HepG2 (cell line): ENCODE measurements at regions not wholly inside any gene's neighbourhood (a gene's known extent, or its start where the extent isn't known, plus 50 kb on each side); places are given as distances from the start of the nearest gene placed in this dataset.

Experiments
- ATAC-seq: fragments of 200-7000 bp; cut with Tn5 transposase; 3 replicates; pipeline ENCODE4 v1.9.1; 2020; ENCODE audit warnings: mild to moderate bottlenecking, moderate library complexity
- BruUV-seq: library from RNA; stranded (reverse); fragments of 400-500 nt; replicated peaks from 2 replicates; lab custom pipeline; 2021; lab: Mats Ljungman, UMichigan
- CTCF ChIA-PET: fragments of 300-600 bp; formaldehyde crosslinking; extraction: SDS; loops from one replicate; lab custom pipeline; 2021; ENCODE audit warnings: low total read pairs, inconsistent platforms, low intra/inter-chr PET ratio; lab: Yijun Ruan, JAX
- POLR2A ChIA-PET: fragments of 350-600 bp; sonication (Branson Sonifier 250); formaldehyde crosslinking; loops from one replicate; lab custom pipeline; 2020; ENCODE audit warnings: antibody characterized with exemption, inconsistent platforms; lab: Yijun Ruan, JAX
- DNase-seq: peaks from one replicate; pipeline ENCODE4 v3.0.0-alpha.2; 2015; ENCODE audit warnings: low spot score
- FAIRE-seq: peaks from 3 replicates; lab custom pipeline; 2011; peaks lifted over from hg19 to GRCh38; lab: Jason Lieb, UNC
- H2AFZ ChIP-seq: one replicate; pipeline ENCODE4 v1.6.1; 2011; ENCODE audit warnings: low read length, inconsistent platforms
- H3K27ac ChIP-seq: fragments of 300-600 bp; 3 replicates; pipeline ENCODE4 v1.8.0; 2011; ENCODE audit warnings: mixed run types, mild to moderate bottlenecking, mixed read lengths, low read length, inconsistent platforms; ENCODE audit not compliant: insufficient read depth; ENCODE audit errors: extremely low read length
- H3K27me3 ChIP-seq, 2 experiments: fragments of 200-600 bp in 1 of 2; 2 replicates in 1 of 2; 3 replicates in 1 of 2; pipeline versions ENCODE4 v1.6.0 to v1.8.0; 2011; ENCODE audit warnings: low read length in 2 of 2, mild to moderate bottlenecking in 2 of 2, moderate library complexity in 2 of 2, inconsistent platforms in 1 of 2; ENCODE audit not compliant: insufficient read depth in 2 of 2, control insufficient read depth in 1 of 2
- H3K36me3 ChIP-seq, 2 experiments: fragments of 200-600 bp in 1 of 2; replicated peaks in 1 of 2; 2 replicates in 1 of 2; 3 replicates in 1 of 2; pipeline versions ENCODE4 v1.5.1 to v1.8.0; 2011; ENCODE audit warnings: low read length in 2 of 2, inconsistent platforms in 1 of 2; ENCODE audit not compliant: insufficient read depth in 2 of 2, control insufficient read depth in 1 of 2
- H3K4me1 ChIP-seq: 2 replicates; pipeline ENCODE4 v1.5.1; 2012; ENCODE audit warnings: low read length, inconsistent platforms; ENCODE audit not compliant: insufficient read depth
- H3K4me2 ChIP-seq: 2 replicates; pipeline ENCODE4 v1.6.0; 2011; ENCODE audit warnings: low read depth, low read length, inconsistent platforms
- H3K4me3 ChIP-seq, 3 experiments: fragments of 200-600 bp in 1 of 3; sonication (generic), shearing (Covaris generic) in 1 of 3; replicated peaks in 1 of 3; 2 replicates each; pipeline ENCODE4 v1.5.1; 2011 to 2016; ENCODE audit warnings: low read length in 3 of 3, inconsistent platforms in 2 of 3, low read depth in 2 of 3, mild to moderate bottlenecking in 2 of 3, control low read depth in 1 of 3, mixed read lengths in 1 of 3; ENCODE audit not compliant: insufficient read depth in 1 of 3
- H3K79me2 ChIP-seq: one replicate; pipeline ENCODE4 v1.6.1; 2011; ENCODE audit warnings: low read length, inconsistent platforms; ENCODE audit not compliant: insufficient read depth
- H3K9ac ChIP-seq: 2 replicates; pipeline ENCODE4 v1.6.0; 2011; ENCODE audit warnings: mild to moderate bottlenecking, low read depth, low read length, inconsistent platforms; ENCODE audit not compliant: insufficient read depth
- H3K9me3 ChIP-seq: 2 replicates; pipeline ENCODE4 v1.5.1; 2012; ENCODE audit warnings: mild to moderate bottlenecking, low read length
- H4K20me1 ChIP-seq: 2 replicates; pipeline ENCODE4 v1.6.0; 2011; ENCODE audit warnings: inconsistent platforms, mild to moderate bottlenecking, low read length, moderate library complexity; ENCODE audit not compliant: insufficient read depth
- ATRX ChIP-seq: sonication (generic); formaldehyde crosslinking; IDR thresholded peaks from 2 replicates; pipeline ENCODE4 v1.4.0; 2020; ENCODE audit warnings: missing genetic modification reagents, borderline replicate concordance
- EZH2 ChIP-seq: conservative IDR thresholded peaks from 2 replicates; pipeline ENCODE4 v1.6.1; 2012; ENCODE audit warnings: mild to moderate bottlenecking, low read depth, low read length, moderate library complexity
- FOSL2 ChIP-seq: sonication (generic); formaldehyde crosslinking; IDR thresholded peaks from 2 replicates; pipeline ENCODE4 v1.4.0; 2020; ENCODE audit warnings: missing genetic modification reagents
- IRF1 ChIP-seq: sonication (generic); formaldehyde crosslinking; IDR thresholded peaks from 2 replicates; pipeline ENCODE4 v1.4.0; 2020; ENCODE audit warnings: low read depth, mild to moderate bottlenecking, missing genetic modification reagents
- NFKB2 ChIP-seq: sonication (generic); formaldehyde crosslinking; IDR thresholded peaks from 2 replicates; pipeline ENCODE4 v1.4.0; 2020; ENCODE audit warnings: missing genetic modification reagents, borderline replicate concordance
- PATZ1 ChIP-seq: sonication (generic); formaldehyde crosslinking; IDR thresholded peaks from 2 replicates; pipeline ENCODE4 v1.4.0; 2020; ENCODE audit warnings: missing genetic modification reagents
- SOX13 ChIP-seq, 3 experiments: fragments of 450-650 bp in 1 of 3; sonication (generic) in 1 of 3; formaldehyde crosslinking in 1 of 3; IDR thresholded peaks in 2 of 3; conservative IDR thresholded peaks in 1 of 3; 2 replicates each; pipeline versions ENCODE4 v1.5.0 to v1.6.1; 2016 to 2020; ENCODE audit warnings: antibody characterized with exemption in 1 of 3, mild to moderate bottlenecking in 1 of 3, missing compliant biosample characterization in 1 of 3, missing genetic modification reagents in 1 of 3, moderate library complexity in 1 of 3
- ZHX1 ChIP-seq: sonication (generic); formaldehyde crosslinking; IDR thresholded peaks from 2 replicates; pipeline ENCODE4 v1.8.1; 2022; ENCODE audit warnings: low read depth, mild to moderate bottlenecking, missing genetic modification reagents
- ZNF343 ChIP-seq: sonication (generic); formaldehyde crosslinking; IDR thresholded peaks from 2 replicates; pipeline ENCODE4 v1.4.0; 2020; ENCODE audit warnings: mild to moderate bottlenecking, missing genetic modification reagents
- ZNF569 ChIP-seq: sonication (generic); formaldehyde crosslinking; IDR thresholded peaks from 2 replicates; pipeline ENCODE4 v1.5.0; 2020; ENCODE audit warnings: mild to moderate bottlenecking, missing genetic modification reagents, moderate library complexity, borderline replicate concordance
- WGBS: methylation state at CpG from one replicate; pipeline ENCODE4 v1.1.6; 2017; ENCODE audit warnings: low lambda C conversion rate; 5-methylcytosine and 5-hydroxymethylcytosine counted together
- in situ Hi-C: cut with HindIII; loops from 2 replicates; pipeline ENCODE4 v1.10.0; 2017; ENCODE audit warnings: low pct_unique_long_range_greater_than_20kb; ENCODE audit not compliant: extremely low pct_ligation_motif_present
- intact Hi-C: fragments of 100-400 bp; cut with micrococcal nuclease; formaldehyde crosslinking; loops from one replicate; pipeline ENCODE4 v1.10.0; 2022; ENCODE audit not compliant: unreplicated experiment

GRCh38 chr9:135326633-135327152 is 152.9 kb upstream of the PPP1R26 start (continued):
- TF ChIP-seq PATZ1 (CRISPR knock-in tag) (no peak), ZHX1 (CRISPR knock-in tag) (no peak), NFKB2 (CRISPR knock-in tag) (no peak), ATRX (no peak), ZNF343 (CRISPR knock-in tag) (no peak)

GRCh38 chr9:135328485-135329417 is 150.8 kb upstream of the PPP1R26 start:
- WGBS = 10% methylated on average over 12 of the region's 20 CpGs
- TF ChIP-seq FOSL2 (CRISPR knock-in tag) (no peak), IRF1 (CRISPR knock-in tag) (no peak), EZH2 (no peak), SOX13 (IDR thresholded peaks at IDR 0.05) (no peak), SOX13 (CRISPR knock-in tag; conservative IDR thresholded peaks at IDR 0.05 in 1 of 2, IDR thresholded peaks at IDR 0.05 in 1 of 2) (no peak), ZNF569 (CRISPR knock-in tag) (no peak)
- TF ChIP-seq, all 625 proteins: peak for 0
- H3K4me2 ChIP-seq = no peak overlapping the region
- ATAC-seq (no peak), DNase-seq (no peak), FAIRE-seq (no peak)
- intact Hi-C loops (no loop called here), in situ Hi-C loops (no loop called here)
- H3K4me3 ChIP-seq = no peak overlapping the region
- H3K79me2 ChIP-seq = no peaks in the 10 kb centered on the region
- ChIA-PET CTCF (no interaction called here), POLR2A (no interaction called here)
- no peak overlapping the region for H2AFZ ChIP-seq
- H3K27ac ChIP-seq = no peak overlapping the region
- H4K20me1 ChIP-seq = no peaks in the 10 kb centered on the region
- H3K36me3 ChIP-seq = no peaks in the 10 kb centered on the region
- H3K4me1 ChIP-seq = no peaks in the 10 kb centered on the region
- H3K27me3 ChIP-seq = peaks cover 1 to 29% of the 10 kb centered on the region in 2 experiments; a peak in 3 of 5 replicates
- 0 out of 2 replicates have a peak, but pooled peaks cover 4% of the 10 kb centered on the region for H3K9me3 ChIP-seq
- BruUV-seq = no TSS peak
- no peak overlapping the region for H3K9ac ChIP-seq
